T-cell (primary cell): ENCODE measurements at regions not wholly inside any gene's neighbourhood (a gene's known extent, or its start where the extent isn't known, plus 50 kb on each side); places are given as distances from the start of the nearest gene placed in this dataset.

Experiments used
- ATAC-seq, 4 experiments: fragments of 200-7000 bp in 3 of 4; fragments of 150-1000 bp in 1 of 4; cut with Tn5 transposase; replicated peaks in 1 of 4; 1 replicate in 3 of 4; 2 replicates in 1 of 4; pipeline ENCODE4 v1.10.0; 2021; ENCODE audit warnings: moderate library complexity in 3 of 4, mild to moderate bottlenecking in 2 of 4, moderate number of reproducible peaks in 1 of 4
- CTCF ChIA-PET, 2 donors: fragments of 300-600 bp; sonication (Branson Sonifier 250); formaldehyde crosslinking; loops; one replicate each; lab custom pipeline; 2022; ENCODE audit warnings: antibody characterized with exemption in 2 of 2; lab: Charles Lee
- POLR2A ChIA-PET, 2 donors: fragments of 300-600 bp; sonication (Branson Sonifier 250); formaldehyde crosslinking; loops; one replicate each; lab custom pipeline; 2022; ENCODE audit warnings: antibody characterized with exemption in 2 of 2; lab: Charles Lee
- DNase-seq, 35 experiments: peaks; one replicate each; pipeline versions ENCODE4 v3.0.0 to v3.0.0-alpha.2; 2013 to 2023
- H3K27ac ChIP-seq: one replicate; pipeline ENCODE4 v1.5.1; 2013; ENCODE audit warnings: low read length
- H3K27me3 ChIP-seq, 2 experiments: replicated peaks in 1 of 2; 1 replicate in 1 of 2; 2 replicates in 1 of 2; pipeline versions ENCODE4 v1.6.1 to v1.7.0; 2013; ENCODE audit warnings: low read length in 1 of 2, mixed read lengths in 1 of 2; ENCODE audit not compliant: control insufficient read depth in 2 of 2, insufficient read depth in 2 of 2; ENCODE audit errors: extremely low read depth in 1 of 2
- H3K36me3 ChIP-seq, 2 donors: 1 replicate in 1 of 2; 2 replicates in 1 of 2; pipeline versions ENCODE4 v1.6.1 to v1.7.0; 2013; ENCODE audit warnings: low read length in 1 of 2; ENCODE audit not compliant: control insufficient read depth in 2 of 2, insufficient read depth in 1 of 2; ENCODE audit errors: extremely low read depth in 1 of 2
- H3K4me1 ChIP-seq, 2 experiments: 1 replicate in 1 of 2; 2 replicates in 1 of 2; pipeline versions ENCODE4 v1.6.1 to v1.7.0; 2013; ENCODE audit warnings: low read length in 2 of 2, mixed read lengths in 1 of 2; ENCODE audit not compliant: insufficient read depth in 2 of 2, control insufficient read depth in 1 of 2; ENCODE audit errors: extremely low read depth in 1 of 2
- H3K4me3 ChIP-seq, 2 donors: 1 replicate in 1 of 2; 2 replicates in 1 of 2; pipeline versions ENCODE4 v1.5.1 to v1.7.0; 2013; ENCODE audit warnings: mild to moderate bottlenecking in 2 of 2, low read length in 1 of 2, moderate library complexity in 1 of 2; ENCODE audit not compliant: control insufficient read depth in 1 of 2; ENCODE audit errors: extremely low read depth in 1 of 2
- H3K9me3 ChIP-seq: 2 replicates; pipeline ENCODE4 v1.7.0; 2013
- H3K27ac Mint-ChIP-seq, 2 donors: one replicate each; pipeline ENCODE4 v1.8.0; 2020 to 2021; ENCODE audit warnings: mild to moderate bottlenecking in 2 of 2, mixed read lengths in 2 of 2
- H3K27me3 Mint-ChIP-seq, 2 donors: one replicate each; pipeline ENCODE4 v1.8.0; 2021 to 2022; ENCODE audit warnings: mixed read lengths in 2 of 2
- H3K36me3 Mint-ChIP-seq: one replicate; pipeline ENCODE4 v1.8.0; 2021; ENCODE audit warnings: mixed read lengths
- H3K4me1 Mint-ChIP-seq, 3 donors: one replicate each; pipeline ENCODE4 v1.8.0; 2020 to 2022; ENCODE audit warnings: mixed read lengths in 3 of 3, mild to moderate bottlenecking in 1 of 3
- H3K4me3 Mint-ChIP-seq, 3 donors: one replicate each; pipeline ENCODE4 v1.8.0; 2020 to 2022; ENCODE audit warnings: mild to moderate bottlenecking in 3 of 3, mixed read lengths in 3 of 3, moderate library complexity in 3 of 3
- H3K9me3 Mint-ChIP-seq, 3 donors: one replicate each; pipeline ENCODE4 v1.8.0; 2020 to 2022; ENCODE audit warnings: mixed read lengths in 3 of 3
- WGBS: methylation state at CpG from one replicate; pipeline ENCODE4 v1.1.5; 2013; ENCODE audit warnings: missing lambda C conversion rate; ENCODE audit not compliant: insufficient coverage; 5-methylcytosine and 5-hydroxymethylcytosine counted together

DNA sequence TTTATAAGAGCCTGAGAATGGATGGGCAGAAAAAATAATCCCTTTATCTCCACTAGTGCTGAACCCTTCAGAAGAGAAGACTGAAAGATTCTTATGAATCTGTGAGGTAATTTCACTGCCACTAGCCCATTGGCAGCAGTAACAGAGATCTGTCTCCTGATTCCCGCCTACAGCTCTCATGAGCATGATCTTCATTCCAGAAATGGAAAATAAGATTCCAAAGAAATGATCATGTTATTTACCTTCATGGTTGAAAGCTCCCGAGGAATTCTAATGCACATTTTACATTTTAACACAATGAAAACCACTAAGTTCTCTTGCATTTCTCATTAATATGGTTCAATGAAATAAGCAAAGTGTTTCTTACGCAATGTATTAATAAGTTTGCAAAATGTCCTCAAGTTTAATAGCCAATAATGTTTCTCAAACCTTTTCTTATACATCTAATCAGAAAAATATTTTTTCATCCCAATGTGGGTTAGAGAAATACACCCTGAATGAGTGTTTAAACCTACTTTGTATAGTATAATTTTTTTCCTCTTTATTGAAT, 905.6 kb downstream of the TMEM182 start:
- Histone ChIP-seq H3K27me3 (no peaks in the 10 kb centered on the region), H3K27ac (no peak overlapping the region), H3K36me3 (no peaks in the 10 kb centered on the region), H3K9me3 (no peaks in the 10 kb centered on the region), H3K4me1 (no peaks in the 10 kb centered on the region), H3K4me3 (no peak overlapping the region)
- Mint-ChIP-seq H3K9me3 (peaks cover 3 to 11% (median 4%) of the 10 kb centered on the region in 3 donors), H3K4me1 (no peaks in the 10 kb centered on the region), H3K27ac (no peak overlapping the region), H3K27me3 (no peaks in the 10 kb centered on the region), H3K4me3 (no peak overlapping the region), H3K36me3 (no peaks in the 10 kb centered on the region)
- POLR2A ChIA-PET: no interaction called here
- CTCF ChIA-PET: no interaction called here
- 100% methylated on average over 1 of the region's 3 CpGs for WGBS
- DNase-seq: no peak
- ATAC-seq: no peak

GRCh38 chr2:103669531-103669930, 907.7 kb downstream of the TMEM182 start:
- ChIA-PET CTCF (no interaction called here), POLR2A (no interaction called here)
- DNase-seq: no peak
- Mint-ChIP-seq H3K36me3 (no peaks in the 10 kb centered on the region), H3K4me1 (no peaks in the 10 kb centered on the region), H3K4me3 (no peak overlapping the region), H3K9me3 (peaks cover 0 to 6% (median 3%) of the 10 kb centered on the region in 3 donors), H3K27me3 (no peaks in the 10 kb centered on the region), H3K27ac (no peak overlapping the region)
- Histone ChIP-seq H3K27ac (no peak overlapping the region), H3K27me3 (no peaks in the 10 kb centered on the region), H3K9me3 (no peaks in the 10 kb centered on the region), H3K36me3 (no peaks in the 10 kb centered on the region), H3K4me3 (no peak overlapping the region), H3K4me1 (no peaks in the 10 kb centered on the region)
- ATAC-seq: no peak
- 81% methylated on average over 5 of the region's 6 CpGs for WGBS
